ENCODE measurements at regions not wholly inside any gene's neighbourhood (a gene's known extent, or its start where the extent isn't known, plus 50 kb on each side); places are given as distances from the start of the nearest gene placed in this dataset.

GRCh38 chr3:104514371-104514770 lies 852.3 kb upstream of the ALCAM start:
- Histone ChIP-seq H3K4me1 (replicated peaks in 1 of 4; ENCODE audit: control insufficient read depth in 3 of 4, insufficient read depth in 4 of 4, low read length in 3 of 4) (peaks cover 0 to 12% (median 8%) of the 10 kb centered on the region in 4 experiments; a peak in 4 of 7 replicates), H3K14ac (ENCODE audit: insufficient read length) (no peak overlapping the region), H3K18ac (ENCODE audit: extremely low read depth, low read length) (no peak overlapping the region), H3K79me2 (ENCODE audit: control insufficient read depth in 1 of 2, insufficient read depth in 2 of 2, low read length in 2 of 2) (no peaks in the 10 kb centered on the region), H3K27me3 (replicated peaks in 1 of 4; ENCODE audit: control insufficient read depth in 3 of 4, extremely low read depth in 1 of 4, insufficient read depth in 3 of 4, low read length in 3 of 4) (no peaks in the 10 kb centered on the region), H4K8ac (ENCODE audit: extremely low read depth, insufficient read depth, low read length) (no peak overlapping the region), H2BK20ac (ENCODE audit: low read length) (no peak overlapping the region), H3K36me3 (ENCODE audit: control insufficient read depth in 2 of 4, insufficient read depth in 4 of 4, low read length in 3 of 4) (no peaks in the 10 kb centered on the region), H4K20me1 (replicated peaks in 1 of 2; ENCODE audit: control insufficient read depth in 1 of 2, insufficient read depth in 2 of 2, low read length in 2 of 2) (no peaks in the 10 kb centered on the region), H4K91ac (replicated peaks; ENCODE audit: insufficient read length, low read length) (no peak overlapping the region), H3K27ac (ENCODE audit: low read depth, low read length) (no peak overlapping the region), H2AFZ (ENCODE audit: low read length) (no peak overlapping the region), H2BK12ac (ENCODE audit: low read depth, low read length) (no peak overlapping the region), H2AK5ac (ENCODE audit: low read depth, low read length) (no peak overlapping the region), H3K56ac (replicated peaks; ENCODE audit: insufficient read length, low read depth, low read length) (no peak overlapping the region), H3K4me3 (ENCODE audit: extremely low read depth in 1 of 4, insufficient read depth in 2 of 4, low read depth in 3 of 4, low read length in 4 of 4) (no peak overlapping the region), H3K9ac (replicated peaks in 1 of 4; ENCODE audit: extremely low read depth in 1 of 4, low read depth in 3 of 4, low read length in 3 of 4) (no peak overlapping the region), H2BK5ac (ENCODE audit: low read depth, low read length) (no peak overlapping the region), H3K23ac (ENCODE audit: insufficient read length) (no peak overlapping the region), H3K9me3 (ENCODE audit: insufficient read depth in 2 of 2, low read depth in 1 of 2, low read length in 1 of 2) (no peaks in the 10 kb centered on the region; a peak in 1 of 4 replicates), H2BK15ac (ENCODE audit: low read length) (no peak overlapping the region), H3K4ac (replicated peaks; ENCODE audit: insufficient read length, low read depth, low read length) (no peak overlapping the region), H3K79me1 (ENCODE audit: low read depth, low read length) (no peaks in the 10 kb centered on the region), H3K23me2 (ENCODE audit: low read depth, low read length) (no peaks in the 10 kb centered on the region), H3K4me2 (ENCODE audit: insufficient read depth in 1 of 2, low read depth in 2 of 2, low read length in 2 of 2) (no peak overlapping the region), H4K5ac (ENCODE audit: insufficient read length, low read depth, low read length) (no peak overlapping the region), H2BK120ac (replicated peaks; ENCODE audit: low read depth, low read length) (no peak overlapping the region)
- 91% methylated on average over 1 of the region's 1 CpG; no CpG with 5 or more reads in 1 of the 2 experiments for WGBS, 2 experiments (ENCODE audit: extremely low coverage in 1 of 2, insufficient coverage in 1 of 2, insufficient read length in 1 of 2, insufficient replicate concordance in 2 of 2, low coverage in 1 of 2, low lambda C conversion rate in 2 of 2, missing lambda C conversion rate in 1 of 2)
- DNase-seq (ENCODE audit: low read depth in 1 of 2, low spot score in 2 of 2) = no peak
- ChIA-PET POLR2A (ENCODE audit: partially characterized antibody) (no interaction called here), CTCF (ENCODE audit: partially characterized antibody) (interaction anchor here (1.2 kb wide), 1 partner anchor 241 kb away, joined by 3 read pairs; no protein-coding TSS in a partner anchor)
- no peak for FAIRE-seq
- TF ChIP-seq SIN3A (conservative IDR thresholded peaks at IDR 0.05 in 1 of 2, IDR thresholded peaks at IDR 0.05 in 1 of 2; ENCODE audit: low read depth in 1 of 2, low read length in 2 of 2) = no peak
- no peak for TF ChIP-seq BRCA1 (IDR thresholded peaks at IDR 0.05; ENCODE audit: low read depth, low read length)
- no peak for TF ChIP-seq ASH2L (IDR thresholded peaks at IDR 0.05; ENCODE audit: low read length)
- TF ChIP-seq SP1 (IDR thresholded peaks at IDR 0.05; ENCODE audit: low read depth, low read length) = no peak
- TF ChIP-seq TBP (IDR thresholded peaks at IDR 0.05; ENCODE audit: low read depth, low read length) = no peak
- TF ChIP-seq CEBPB (IDR thresholded peaks at IDR 0.05; ENCODE audit: low read depth, low read length) = no peak
